NCI-H345 (cell line): ENCODE measurements at regions not wholly inside any gene's neighbourhood (a gene's known extent, or its start where the extent isn't known, plus 50 kb on each side); places are given as distances from the start of the nearest gene placed in this dataset.
"Not testable (repeated sequence)": the region's sequence is repeated elsewhere in the genome, so short reads cannot be mapped to it uniquely, and the experiment has no call there.

Experiments
- DNase-seq: peaks from one replicate; lab custom pipeline; 2025; lab: John Stamatoyannopoulos, UW

GRCh38 chr11:96706761-96707160 is 316.9 kb downstream of the JRKL start:
- no peak for DNase-seq

DNA sequence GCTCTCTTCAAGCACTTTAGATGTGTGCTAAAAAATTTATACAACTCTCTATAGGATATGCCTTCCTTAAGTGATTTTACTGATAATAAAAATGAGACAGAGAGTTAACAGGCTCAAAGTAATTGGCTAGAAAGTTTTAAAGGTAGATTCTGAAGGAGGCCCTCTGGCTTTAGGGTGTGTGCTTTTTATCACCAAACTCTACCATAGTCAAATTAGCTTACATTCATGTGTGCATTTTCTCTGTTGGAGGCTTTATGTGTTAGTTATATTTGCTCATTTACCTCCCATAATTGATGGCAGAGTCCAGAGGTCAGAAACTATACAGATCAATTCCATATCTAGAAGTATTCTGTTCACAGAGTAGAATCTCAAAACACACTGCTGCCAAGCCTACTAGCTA is 317.5 kb downstream of the JRKL start:
- no peak for DNase-seq

- no peak for DNase-seq
Observed at GRCh38 chr11:96708219-96708878, 318.5 kb downstream of the JRKL start.

DNA sequence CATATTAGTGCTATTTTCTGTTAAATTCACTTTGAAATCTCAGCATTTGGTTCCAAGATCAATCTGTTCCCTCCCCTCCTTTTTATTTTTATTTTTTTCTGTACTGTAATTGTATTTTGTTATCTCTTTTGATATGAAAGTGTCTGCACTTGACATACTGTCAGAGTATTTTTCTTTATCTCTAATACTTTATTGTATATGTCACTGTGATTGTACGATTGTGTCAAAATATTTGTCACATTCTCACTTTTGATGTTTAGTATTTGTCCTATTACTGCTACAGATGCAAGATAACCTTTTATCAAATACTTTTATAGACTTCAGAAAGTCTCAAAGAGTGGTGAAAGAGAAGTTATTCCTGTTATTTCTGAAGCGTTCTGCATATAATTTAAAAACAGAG is 323.5 kb downstream of the JRKL start:
- no peak for DNase-seq

- no peak for DNase-seq
Observed at GRCh38 chr11:96714689-96715088, 324.9 kb downstream of the JRKL start.

DNA sequence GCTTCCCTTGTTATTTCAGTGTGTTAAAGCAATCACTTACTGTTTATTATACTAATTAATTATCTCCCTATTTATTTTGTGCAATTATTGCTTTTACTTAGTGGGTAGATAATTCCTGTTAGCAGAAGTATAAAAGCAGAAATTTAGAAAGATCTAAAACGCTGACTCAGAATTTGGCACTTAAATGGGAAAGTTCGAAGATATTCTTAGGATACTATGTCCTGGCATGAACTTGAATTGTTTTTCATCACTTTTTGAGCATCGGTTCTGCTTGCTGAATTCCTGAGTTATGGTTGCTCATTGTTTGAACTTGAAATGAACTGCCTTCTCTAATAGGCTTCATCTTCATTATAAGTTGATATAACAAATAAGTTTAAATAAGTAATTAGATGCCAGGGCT is 325.4 kb downstream of the JRKL start:
- no peak for DNase-seq

DNA sequence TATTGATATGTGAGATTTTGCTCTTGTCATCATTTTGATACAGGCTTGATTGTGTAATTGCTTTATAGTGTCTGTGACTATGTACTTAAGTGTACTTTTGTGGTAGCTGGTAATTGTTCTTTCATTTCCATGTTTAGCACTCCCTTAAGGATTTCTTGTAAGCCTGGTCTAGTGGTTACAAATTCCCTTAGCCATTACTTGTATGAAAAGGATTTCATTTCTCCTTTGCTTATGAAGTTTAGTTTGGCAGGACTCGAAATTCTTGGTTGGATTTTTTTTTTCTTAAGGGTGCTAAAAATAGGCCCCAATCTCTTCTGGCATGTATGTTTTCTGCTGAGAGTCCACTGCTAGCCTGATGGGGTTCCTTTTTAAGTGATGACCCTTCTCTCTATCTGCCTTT is 346.8 kb downstream of the JRKL start:
- DNase-seq, result no peak

DNA sequence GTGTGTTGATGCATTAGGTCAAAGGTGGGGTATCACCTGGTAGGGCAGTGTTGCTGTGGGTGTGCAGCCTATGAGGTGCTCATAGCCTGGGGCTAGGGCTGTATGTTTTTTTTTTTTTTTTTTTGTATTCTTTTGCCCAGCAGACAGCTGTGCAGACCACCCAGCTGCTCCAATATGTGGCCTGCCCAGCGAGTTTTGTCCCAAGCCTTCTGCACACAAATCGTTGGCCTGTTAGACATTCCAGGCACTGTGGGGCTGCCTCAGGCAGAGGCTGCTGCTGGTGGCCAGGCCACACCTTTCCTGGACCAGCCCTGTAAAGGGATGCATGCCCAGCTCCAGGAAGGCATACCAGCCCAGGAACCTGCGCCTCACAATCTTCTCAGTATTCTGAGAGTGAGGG is 348.5 kb downstream of the JRKL start:
- no peak for DNase-seq

DNA sequence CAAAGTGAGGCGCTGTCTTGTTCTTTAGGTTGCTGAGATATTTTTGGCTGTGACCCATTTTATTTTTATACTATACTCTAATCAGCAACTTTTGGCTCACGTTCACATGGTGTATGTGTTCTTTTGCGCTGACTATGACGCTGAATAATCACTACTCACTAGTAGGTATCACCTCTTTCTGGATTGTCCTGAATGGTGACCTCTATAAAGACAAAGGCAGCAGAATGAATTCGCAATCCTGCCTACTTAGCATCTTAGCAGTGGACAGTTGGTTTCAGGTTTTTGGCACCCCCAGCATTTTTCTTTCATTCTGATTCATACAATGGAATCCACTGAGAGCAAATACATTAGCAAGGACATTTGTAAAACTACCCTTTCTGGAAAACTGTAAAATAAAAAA is 351.3 kb downstream of the JRKL start:
- DNase-seq, result no peak

- no peak for DNase-seq
Observed at GRCh38 chr11:96744697-96745096, 354.9 kb downstream of the JRKL start.

GRCh38 chr11:96748639-96749370 is 359.0 kb downstream of the JRKL start:
- DNase-seq, result no peak

DNA sequence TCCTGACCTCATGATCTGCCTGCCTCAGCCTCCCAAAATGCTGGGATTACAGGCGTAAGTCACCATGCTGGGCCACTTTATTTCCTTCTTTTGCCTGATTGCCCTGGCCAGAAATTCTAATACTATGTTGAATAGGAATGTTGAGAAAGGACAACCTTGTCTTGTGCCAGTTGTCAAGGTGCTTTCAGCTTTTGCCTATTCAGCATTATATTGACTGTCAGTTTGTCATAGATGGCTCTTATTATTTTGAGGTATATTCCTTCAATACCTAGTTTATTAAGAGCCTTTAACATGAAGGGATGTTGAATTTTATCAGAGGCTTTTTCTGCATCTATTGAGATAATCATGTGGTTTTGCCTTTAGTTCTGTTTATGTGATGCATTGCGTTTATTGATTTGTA is 362.0 kb downstream of the JRKL start:
- not testable (repeated sequence) for DNase-seq

GRCh38 chr11:96752221-96752620 is 362.4 kb downstream of the JRKL start:
- no peak for DNase-seq

- no peak for DNase-seq
Observed at GRCh38 chr11:96753997-96754396, 364.2 kb downstream of the JRKL start.

DNA sequence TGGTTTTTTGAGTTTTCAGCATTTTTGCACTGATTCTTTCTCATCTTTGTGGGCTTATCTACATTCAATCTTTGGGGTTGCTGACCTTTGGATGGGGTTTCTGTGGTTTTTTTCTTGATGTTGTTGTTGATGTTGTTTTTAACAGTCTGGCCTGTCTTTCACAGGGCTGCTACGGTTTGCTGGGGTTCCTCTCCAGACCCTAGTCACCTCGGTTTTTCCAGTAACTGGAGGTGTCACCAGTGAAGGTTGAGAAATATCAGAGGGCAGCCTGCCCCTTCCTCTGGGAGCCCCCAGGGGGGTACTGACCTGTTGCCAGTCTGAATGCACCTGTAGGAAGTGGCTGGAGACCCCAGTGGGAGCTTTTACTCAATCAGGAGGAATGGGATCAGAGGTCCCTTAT is 365.4 kb downstream of the JRKL start:
- DNase-seq, result no peak

- no peak for DNase-seq
Observed at GRCh38 chr11:96755752-96756151, 365.9 kb downstream of the JRKL start.

GRCh38 chr11:96758957-96759356 is 369.1 kb downstream of the JRKL start:
- no peak for DNase-seq

GRCh38 chr11:96760306-96760705 is 370.5 kb downstream of the JRKL start:
- DNase-seq, result no peak

DNA sequence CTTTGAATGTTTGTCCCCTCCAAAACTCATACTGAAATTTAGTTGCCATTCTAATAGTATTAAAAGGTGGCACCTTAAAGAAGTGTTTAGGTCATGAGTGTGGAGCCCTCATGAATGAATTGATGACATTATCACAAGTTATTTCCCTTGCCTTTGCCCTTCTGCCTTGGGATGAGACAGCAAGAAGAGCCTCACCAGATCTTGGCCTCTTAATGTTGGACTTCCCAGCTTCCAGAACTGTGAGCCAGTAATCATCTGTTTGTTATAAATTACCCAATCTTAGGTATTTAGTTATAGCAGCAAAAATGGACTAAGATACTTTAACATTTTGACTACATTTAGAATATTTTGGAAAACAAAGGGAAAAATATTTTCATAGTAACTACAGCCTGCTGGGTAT is 371.0 kb downstream of the JRKL start:
- no peak for DNase-seq

- DNase-seq, result no peak
Observed at GRCh38 chr11:96761451-96761850, 371.6 kb downstream of the JRKL start.

- DNase-seq, result no peak
Observed at GRCh38 chr11:96763244-96763643, 373.4 kb downstream of the JRKL start.

DNA sequence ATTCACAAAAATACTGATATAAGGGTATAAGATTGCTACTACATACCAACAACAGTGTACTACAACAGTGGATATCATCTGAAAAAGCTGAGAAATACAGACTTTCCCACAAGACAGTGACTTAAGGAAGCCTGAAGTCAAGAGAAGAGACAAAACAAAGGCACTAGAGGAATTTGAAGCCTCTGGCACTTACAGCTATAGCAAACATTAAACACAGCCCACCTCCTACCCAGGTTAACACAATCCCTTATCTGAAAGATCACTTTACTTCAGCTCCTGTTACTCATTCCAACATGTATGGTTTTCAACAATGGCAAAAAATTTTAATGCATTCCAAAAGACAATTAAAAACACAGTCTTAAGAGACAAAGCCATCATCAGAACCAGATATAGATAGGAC is 388.5 kb downstream of the JRKL start:
- DNase-seq, result no peak

- DNase-seq, result no peak
Observed at GRCh38 chr11:96779030-96779429, 389.2 kb downstream of the JRKL start.

- DNase-seq, result no peak
Observed at GRCh38 chr11:96781082-96781481, 391.3 kb downstream of the JRKL start.
